ENCODE measurements at regions not wholly inside any gene's neighbourhood (a gene's known extent, or its start where the extent isn't known, plus 50 kb on each side); places are given as distances from the start of the nearest gene placed in this dataset.
"Not testable (repeated sequence)": the region's sequence is repeated elsewhere in the genome, so short reads cannot be mapped to it uniquely, and the experiment has no call there.

GRCh38 chr9:80491086-80491696 lies 919.4 kb downstream of the TLE4 start:
- no peak for DNase-seq (ENCODE audit: low read depth in 2 of 2)

- DNase-seq (ENCODE audit: low read depth in 2 of 2), result no peak
Observed at GRCh38 chr9:80489329-80489728, 917.6 kb downstream of the TLE4 start.

- no peak for DNase-seq (ENCODE audit: low read depth in 2 of 2)
Observed at GRCh38 chr9:80485420-80486250, 913.9 kb downstream of the TLE4 start.

GRCh38 chr9:80482251-80482650 lies 910.5 kb downstream of the TLE4 start:
- DNase-seq (ENCODE audit: low read depth in 2 of 2), result not testable (repeated sequence)

GRCh38 chr9:80467632-80468031 lies 895.9 kb downstream of the TLE4 start:
- DNase-seq (ENCODE audit: low read depth in 2 of 2), result no peak

GRCh38 chr9:80465556-80465955 lies 893.8 kb downstream of the TLE4 start:
- DNase-seq (ENCODE audit: low read depth in 2 of 2), result no peak

GRCh38 chr9:80449513-80449912 lies 877.7 kb downstream of the TLE4 start:
- no peak for DNase-seq (ENCODE audit: low read depth in 2 of 2)

GRCh38 chr9:80448996-80449395 lies 877.2 kb downstream of the TLE4 start:
- DNase-seq (ENCODE audit: low read depth in 2 of 2), result no peak

GRCh38 chr9:80447876-80448275 lies 876.1 kb downstream of the TLE4 start:
- DNase-seq (ENCODE audit: low read depth in 2 of 2), result no peak

GRCh38 chr9:80440724-80441123 lies 869.0 kb downstream of the TLE4 start:
- DNase-seq (ENCODE audit: low read depth in 2 of 2), result no peak

- no peak for DNase-seq (ENCODE audit: low read depth in 2 of 2)
Observed at GRCh38 chr9:80437825-80438224, 866.1 kb downstream of the TLE4 start.

- no peak for DNase-seq (ENCODE audit: low read depth in 2 of 2)
Observed at GRCh38 chr9:80437091-80437640, 865.4 kb downstream of the TLE4 start.

GRCh38 chr9:80435591-80435990 lies 863.8 kb downstream of the TLE4 start:
- DNase-seq (ENCODE audit: low read depth in 2 of 2), result no peak

GRCh38 chr9:80426992-80427391 lies 855.2 kb downstream of the TLE4 start:
- no peak for DNase-seq (ENCODE audit: low read depth in 2 of 2)

- no peak for DNase-seq (ENCODE audit: low read depth in 2 of 2)
Observed at GRCh38 chr9:80417211-80417773, 845.5 kb downstream of the TLE4 start.

- DNase-seq (ENCODE audit: low read depth in 2 of 2), result no peak
Observed at GRCh38 chr9:80410106-80410505, 838.3 kb downstream of the TLE4 start.

- DNase-seq (ENCODE audit: low read depth in 2 of 2), result no peak
Observed at GRCh38 chr9:80407220-80407619, 835.5 kb downstream of the TLE4 start.

- DNase-seq (ENCODE audit: low read depth in 2 of 2), result no peak
Observed at GRCh38 chr9:80401243-80401642, 829.5 kb downstream of the TLE4 start.

- no peak for DNase-seq (ENCODE audit: low read depth in 2 of 2)
Observed at GRCh38 chr9:80400624-80401230, 829.0 kb downstream of the TLE4 start.

- no peak for DNase-seq (ENCODE audit: low read depth in 2 of 2)
Observed at GRCh38 chr9:80399606-80400005, 827.8 kb downstream of the TLE4 start.

GRCh38 chr9:80387828-80388227 lies 816.1 kb downstream of the TLE4 start:
- DNase-seq (ENCODE audit: low read depth in 2 of 2), result no peak

- no peak for DNase-seq (ENCODE audit: low read depth in 2 of 2)
Observed at GRCh38 chr9:80385246-80385645, 813.5 kb downstream of the TLE4 start.

All from stimulated activated CD4-positive, alpha-beta T cell treated with anti-CD3 and anti-CD28 coated beads, Interleukin-1b, Interleukin-23, amount 100 ng/mL, for 4 hours (primary cell).